Colonic mucosa (tissue), 4 donors: ENCODE measurements at regions not wholly inside any gene's neighbourhood (a gene's known extent, or its start where the extent isn't known, plus 50 kb on each side); places are given as distances from the start of the nearest gene placed in this dataset.

Source experiments
- DNase-seq: peaks from one replicate; pipeline ENCODE4 v3.0.0-alpha.2; 2020
- H3K27ac ChIP-seq: fragments of 200-600 bp; one replicate; pipeline ENCODE4 v1.8.0; 2021
- H3K27me3 ChIP-seq: fragments of 200-600 bp; one replicate; pipeline ENCODE4 v1.8.0; 2021
- H3K36me3 ChIP-seq: fragments of 200-600 bp; one replicate; pipeline ENCODE4 v1.8.0; 2021
- H3K4me1 ChIP-seq: fragments of 200-600 bp; one replicate; pipeline ENCODE4 v1.8.0; 2021; ENCODE audit warnings: mild to moderate bottlenecking
- H3K4me3 ChIP-seq: fragments of 200-600 bp; one replicate; pipeline ENCODE4 v1.8.0; 2021
- H3K9ac ChIP-seq, 2 donors: one replicate each; pipeline ENCODE4 v1.7.0; 2013; ENCODE audit warnings: control low read depth in 2 of 2, low read depth in 2 of 2, low read length in 2 of 2
- H3K9me3 ChIP-seq: fragments of 200-600 bp; one replicate; pipeline ENCODE4 v1.8.0; 2021
- intact Hi-C: fragments of 100-400 bp; cut with DNase I; formaldehyde crosslinking; loops from one replicate; pipeline ENCODE4 v1.14.1; 2022
- TF ChIP-seq, protein P1 (sequence below): fragments of 200-600 bp; IDR thresholded peaks from one replicate; pipeline ENCODE4 v1.8.0; 2022; ENCODE audit warnings: antibody characterized with exemption, mild to moderate bottlenecking
- donor health status: healthy.
- donor health status: DM: no; HTN: no; CAD: no.
- donor health status: DM: no; HTN: no; CAD: no.

DNA sequence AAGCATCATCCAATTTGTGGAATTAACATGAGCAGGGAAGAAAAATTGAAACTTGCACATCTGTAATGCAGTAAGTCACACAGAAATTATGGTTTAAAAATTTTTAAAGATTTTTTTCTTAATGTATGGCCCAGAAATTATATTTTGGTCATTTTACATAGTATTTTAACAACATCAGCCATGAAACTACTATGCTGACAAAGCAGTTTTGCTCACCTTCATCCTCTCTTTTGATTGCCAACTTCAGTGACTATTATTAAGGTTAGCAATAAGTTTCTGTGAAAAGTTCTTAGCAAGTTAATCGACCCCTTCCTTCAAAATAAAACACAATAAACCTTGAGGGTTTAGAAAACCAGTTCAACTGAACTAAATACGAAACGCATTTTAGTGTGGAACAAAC lies 1347.0 kb downstream of the EPHA7 start:
- DNase-seq = no peak

DNA sequence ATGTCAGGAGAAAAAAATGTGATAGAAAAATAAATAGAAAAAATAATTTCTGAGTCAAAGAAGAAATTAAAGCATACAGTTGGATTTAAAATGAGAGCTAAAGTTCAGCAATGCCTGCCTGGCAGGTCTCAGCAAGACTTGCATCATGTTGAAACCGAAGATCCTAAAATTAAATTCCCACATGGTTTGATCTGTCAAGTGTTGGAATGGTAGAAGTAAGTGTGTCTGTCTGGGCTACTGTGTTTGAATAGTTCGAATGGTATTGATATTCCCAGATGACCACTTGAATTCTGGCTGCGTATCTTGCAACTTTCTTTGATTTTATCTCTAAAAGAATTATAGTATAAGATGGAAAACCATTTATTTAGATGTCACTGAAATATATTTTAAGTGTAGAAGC lies 1349.6 kb downstream of the EPHA7 start:
- H3K4me3 ChIP-seq = no peak overlapping the region
- no peaks in the 10 kb centered on the region for H3K9me3 ChIP-seq
- no peak overlapping the region for H3K27ac ChIP-seq
- intact Hi-C loops = no loop called here
- H3K4me1 ChIP-seq = no peaks in the 10 kb centered on the region
- no peaks in the 10 kb centered on the region for H3K27me3 ChIP-seq
- H3K9ac ChIP-seq = no peak overlapping the region
- TF ChIP-seq, protein P1, sequence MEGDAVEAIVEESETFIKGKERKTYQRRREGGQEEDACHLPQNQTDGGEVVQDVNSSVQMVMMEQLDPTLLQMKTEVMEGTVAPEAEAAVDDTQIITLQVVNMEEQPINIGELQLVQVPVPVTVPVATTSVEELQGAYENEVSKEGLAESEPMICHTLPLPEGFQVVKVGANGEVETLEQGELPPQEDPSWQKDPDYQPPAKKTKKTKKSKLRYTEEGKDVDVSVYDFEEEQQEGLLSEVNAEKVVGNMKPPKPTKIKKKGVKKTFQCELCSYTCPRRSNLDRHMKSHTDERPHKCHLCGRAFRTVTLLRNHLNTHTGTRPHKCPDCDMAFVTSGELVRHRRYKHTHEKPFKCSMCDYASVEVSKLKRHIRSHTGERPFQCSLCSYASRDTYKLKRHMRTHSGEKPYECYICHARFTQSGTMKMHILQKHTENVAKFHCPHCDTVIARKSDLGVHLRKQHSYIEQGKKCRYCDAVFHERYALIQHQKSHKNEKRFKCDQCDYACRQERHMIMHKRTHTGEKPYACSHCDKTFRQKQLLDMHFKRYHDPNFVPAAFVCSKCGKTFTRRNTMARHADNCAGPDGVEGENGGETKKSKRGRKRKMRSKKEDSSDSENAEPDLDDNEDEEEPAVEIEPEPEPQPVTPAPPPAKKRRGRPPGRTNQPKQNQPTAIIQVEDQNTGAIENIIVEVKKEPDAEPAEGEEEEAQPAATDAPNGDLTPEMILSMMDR = no peak
- no peaks in the 10 kb centered on the region for H3K36me3 ChIP-seq
- no peak for DNase-seq

More for the DNA sequence above, 1347.0 kb downstream of the EPHA7 start:
- no peak overlapping the region for H3K4me3 ChIP-seq
- H3K4me1 ChIP-seq = no peaks in the 10 kb centered on the region
- H3K27ac ChIP-seq = no peak overlapping the region
- H3K9ac ChIP-seq = no peak overlapping the region
- H3K36me3 ChIP-seq = no peaks in the 10 kb centered on the region
- intact Hi-C loops = no loop called here
- TF ChIP-seq, protein P1 = no peak
- H3K27me3 ChIP-seq = no peaks in the 10 kb centered on the region
- no peaks in the 10 kb centered on the region for H3K9me3 ChIP-seq

DNA sequence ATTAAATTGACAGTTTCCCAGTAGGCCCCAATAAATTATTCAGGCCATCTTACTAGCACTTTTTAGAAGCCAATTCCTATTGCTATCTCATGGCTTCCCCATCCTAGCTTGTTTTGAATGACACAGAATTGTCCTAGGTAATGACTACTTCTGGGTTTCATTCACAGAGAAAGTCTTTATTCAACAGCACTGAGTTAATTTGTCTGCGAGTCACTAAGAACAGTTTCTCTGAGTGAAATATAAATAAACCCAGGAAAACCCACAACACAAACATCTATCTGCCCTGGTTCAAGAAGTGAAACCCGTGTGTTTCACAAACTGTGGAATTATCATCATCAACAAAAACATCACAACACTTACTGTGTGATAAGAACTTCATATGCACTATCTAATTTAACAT lies 1366.8 kb downstream of the EPHA7 start:
- Histone ChIP-seq H3K9ac (no peak overlapping the region), H3K4me3 (no peak overlapping the region), H3K9me3 (no peaks in the 10 kb centered on the region), H3K27ac (no peak overlapping the region), H3K36me3 (no peaks in the 10 kb centered on the region), H3K27me3 (no peaks in the 10 kb centered on the region), H3K4me1 (no peaks in the 10 kb centered on the region)
- DNase-seq = no peak
- TF ChIP-seq, protein P1 = no peak
- intact Hi-C loops = no loop called here

DNA sequence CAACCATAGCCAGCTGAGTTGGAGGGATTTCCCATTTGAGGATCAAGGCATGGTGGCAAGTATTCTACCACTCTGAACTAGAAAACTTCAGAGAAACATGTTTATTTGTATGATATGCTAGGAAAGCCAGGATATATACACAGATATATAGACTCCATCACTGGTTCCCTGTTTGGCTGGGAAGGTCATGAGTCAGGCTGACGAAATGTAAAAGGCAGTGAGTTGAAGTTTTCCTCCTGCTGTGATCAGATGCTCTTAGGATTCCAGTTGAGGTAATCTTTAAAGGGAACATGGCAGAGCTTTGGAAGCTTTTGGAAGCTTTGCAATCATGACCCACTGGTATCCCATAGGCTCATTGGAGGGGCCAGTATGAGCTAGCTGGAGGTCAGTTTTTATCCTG lies 1369.1 kb downstream of the EPHA7 start:
- no peaks in the 10 kb centered on the region for H3K36me3 ChIP-seq
- no peak for DNase-seq
- TF ChIP-seq, protein P1 = no peak
- no peak overlapping the region for H3K27ac ChIP-seq
- H3K9ac ChIP-seq = no peak overlapping the region
- H3K4me1 ChIP-seq = no peaks in the 10 kb centered on the region
- intact Hi-C loops = no loop called here
- H3K4me3 ChIP-seq = no peak overlapping the region
- H3K27me3 ChIP-seq = no peaks in the 10 kb centered on the region
- H3K9me3 ChIP-seq = no peaks in the 10 kb centered on the region

DNA sequence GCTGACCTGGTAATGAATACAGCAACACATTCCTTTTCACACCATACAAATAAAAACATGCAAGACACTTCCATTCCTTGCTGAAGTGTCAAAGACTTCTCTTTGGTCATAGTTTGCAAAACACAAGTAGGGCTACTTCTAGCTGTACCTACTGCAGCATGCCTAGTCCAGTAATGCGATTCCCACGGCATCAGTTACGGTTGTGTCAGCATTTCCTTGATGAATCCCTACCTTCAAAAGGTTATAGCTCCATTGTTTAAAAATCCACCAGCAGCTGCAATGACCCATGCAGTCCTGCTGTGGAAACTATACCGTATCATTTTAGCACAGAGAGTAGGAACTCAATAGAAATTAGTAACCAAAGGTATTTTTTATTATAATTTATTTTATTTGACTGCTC lies 1371.5 kb downstream of the EPHA7 start:
- Histone ChIP-seq H3K9me3 (no peaks in the 10 kb centered on the region), H3K4me3 (no peak overlapping the region), H3K9ac (no peak overlapping the region), H3K36me3 (no peaks in the 10 kb centered on the region), H3K4me1 (no peaks in the 10 kb centered on the region), H3K27ac (no peak overlapping the region), H3K27me3 (no peaks in the 10 kb centered on the region)
- TF ChIP-seq, protein P1 = no peak
- no peak for DNase-seq
- intact Hi-C loops = no loop called here
